ENCODE measurements at regions not wholly inside any gene's neighbourhood (a gene's known extent, or its start where the extent isn't known, plus 50 kb on each side); places are given as distances from the start of the nearest gene placed in this dataset.
A peak's percentile ranks its signal among the peaks of the same experiment; 100 is the strongest.

- Mint-ChIP-seq H3K36me3 (no peaks in the 10 kb centered on the region), H3K27ac (no peak overlapping the region), H3K9me3 (no peaks in the 10 kb centered on the region)
- ATAC-seq (no peak), DNase-seq (ENCODE audit: low spot score in 2 of 2) (no peak)
Measured at GRCh38 chrX:16416588-16416987, 233.4 kb upstream of the S100G start.

- DNase-seq (ENCODE audit: low spot score in 2 of 2) (no peak), ATAC-seq (no peak)
- Mint-ChIP-seq H3K9me3 (no peaks in the 10 kb centered on the region), H3K36me3 (no peaks in the 10 kb centered on the region), H3K27ac (no peak overlapping the region)
Measured at GRCh38 chrX:16418650-16419049, 231.3 kb upstream of the S100G start.

- Mint-ChIP-seq H3K36me3 (no peaks in the 10 kb centered on the region), H3K9me3 (no peaks in the 10 kb centered on the region), H3K27ac (no peak overlapping the region)
- ATAC-seq (no peak), DNase-seq (ENCODE audit: low spot score in 2 of 2) (no peak)
Measured at GRCh38 chrX:16427668-16428067, 222.3 kb upstream of the S100G start.

- no peak for ATAC-seq
- Mint-ChIP-seq H3K9me3 (no peaks in the 10 kb centered on the region), H3K36me3 (no peaks in the 10 kb centered on the region), H3K27ac (no peak overlapping the region)
- DNase-seq (ENCODE audit: low spot score in 2 of 2) = no peak
Measured at GRCh38 chrX:16429406-16429805, 220.6 kb upstream of the S100G start.

- Mint-ChIP-seq H3K36me3 (no peaks in the 10 kb centered on the region), H3K27ac (no peak overlapping the region), H3K9me3 (no peaks in the 10 kb centered on the region)
- no peak for DNase-seq (ENCODE audit: low spot score in 2 of 2)
- ATAC-seq = peak in 1 of 2 donors; percentile 50
Measured at GRCh38 chrX:16431266-16431665, 218.7 kb upstream of the S100G start.

- no peaks in the 10 kb centered on the region for H3K9me3 Mint-ChIP-seq
- DNase-seq (ENCODE audit: low spot score in 2 of 2) = no peak
- peak in 1 of 2 donors; percentile 37 for ATAC-seq
- no peaks in the 10 kb centered on the region for H3K36me3 Mint-ChIP-seq
- peak overlapping the region in 1 of 2 donors; percentile 68 for H3K27ac Mint-ChIP-seq
Measured at GRCh38 chrX:16433021-16433420, 216.9 kb upstream of the S100G start.

GRCh38 chrX:16435399-16435986, 214.5 kb upstream of the S100G start:
- no peak for ATAC-seq
- H3K9me3 Mint-ChIP-seq = no peaks in the 10 kb centered on the region
- no peak overlapping the region for H3K27ac Mint-ChIP-seq
- no peak for DNase-seq (ENCODE audit: low spot score in 2 of 2)
- H3K36me3 Mint-ChIP-seq = no peaks in the 10 kb centered on the region

- H3K36me3 Mint-ChIP-seq = no peaks in the 10 kb centered on the region
- no peaks in the 10 kb centered on the region for H3K9me3 Mint-ChIP-seq
- peak; percentile 55 to 70 for DNase-seq (ENCODE audit: low spot score in 2 of 2)
- no peak overlapping the region for H3K27ac Mint-ChIP-seq
- ATAC-seq = peak; percentile 82
Measured at GRCh38 chrX:16436348-16437188, 213.4 kb upstream of the S100G start.

GRCh38 chrX:16440446-16440845, 209.5 kb upstream of the S100G start:
- ATAC-seq (no peak), DNase-seq (ENCODE audit: low spot score in 2 of 2) (no peak)
- no peaks in the 10 kb centered on the region for H3K9me3 Mint-ChIP-seq
- H3K36me3 Mint-ChIP-seq = no peaks in the 10 kb centered on the region
- no peak overlapping the region for H3K27ac Mint-ChIP-seq

- no peaks in the 10 kb centered on the region for H3K36me3 Mint-ChIP-seq
- H3K27ac Mint-ChIP-seq = no peak overlapping the region
- DNase-seq (ENCODE audit: low spot score in 2 of 2) (no peak), ATAC-seq (no peak)
- no peaks in the 10 kb centered on the region for H3K9me3 Mint-ChIP-seq
Measured at GRCh38 chrX:16444353-16444752, 205.6 kb upstream of the S100G start.

GRCh38 chrX:16445166-16445752, 204.7 kb upstream of the S100G start:
- peak in 1 of 2 donors; percentile 19 for DNase-seq (ENCODE audit: low spot score in 2 of 2)
- ATAC-seq = peak; percentile 64 to 71
- no peak overlapping the region for H3K27ac Mint-ChIP-seq
- no peaks in the 10 kb centered on the region for H3K36me3 Mint-ChIP-seq
- peaks cover 0 to 4% of the 10 kb centered on the region in 2 donors for H3K9me3 Mint-ChIP-seq

- Mint-ChIP-seq H3K36me3 (no peaks in the 10 kb centered on the region), H3K9me3 (peaks cover 0 to 4% of the 10 kb centered on the region in 2 donors), H3K27ac (no peak overlapping the region)
- ATAC-seq (no peak), DNase-seq (ENCODE audit: low spot score in 2 of 2) (no peak)
Measured at GRCh38 chrX:16451334-16451733, 198.6 kb upstream of the S100G start.

GRCh38 chrX:16454926-16455325, 195.0 kb upstream of the S100G start:
- DNase-seq (ENCODE audit: low spot score in 2 of 2) = no peak
- H3K27ac Mint-ChIP-seq = peak overlapping the region in 1 of 2 donors; percentile 57
- no peaks in the 10 kb centered on the region for H3K36me3 Mint-ChIP-seq
- no peak for ATAC-seq
- H3K9me3 Mint-ChIP-seq = no peaks in the 10 kb centered on the region

- DNase-seq (ENCODE audit: low spot score in 2 of 2) = no peak
- ATAC-seq = no peak
- Mint-ChIP-seq H3K36me3 (no peaks in the 10 kb centered on the region), H3K27ac (no peak overlapping the region), H3K9me3 (no peaks in the 10 kb centered on the region)
Measured at GRCh38 chrX:16457239-16457638, 192.7 kb upstream of the S100G start.

GRCh38 chrX:16458208-16458607, 191.8 kb upstream of the S100G start:
- DNase-seq (ENCODE audit: low spot score in 2 of 2) (no peak), ATAC-seq (no peak)
- Mint-ChIP-seq H3K36me3 (no peaks in the 10 kb centered on the region), H3K27ac (no peak overlapping the region), H3K9me3 (no peaks in the 10 kb centered on the region)

GRCh38 chrX:16459008-16459407, 190.9 kb upstream of the S100G start:
- Mint-ChIP-seq H3K27ac (no peak overlapping the region), H3K9me3 (no peaks in the 10 kb centered on the region), H3K36me3 (no peaks in the 10 kb centered on the region)
- ATAC-seq = no peak
- DNase-seq (ENCODE audit: low spot score in 2 of 2) = no peak

GRCh38 chrX:16461968-16462367, 188.0 kb upstream of the S100G start:
- DNase-seq (ENCODE audit: low spot score in 2 of 2) (no peak), ATAC-seq (no peak)
- Mint-ChIP-seq H3K36me3 (no peaks in the 10 kb centered on the region), H3K27ac (no peak overlapping the region), H3K9me3 (no peaks in the 10 kb centered on the region)

- ATAC-seq (no peak), DNase-seq (ENCODE audit: low spot score in 2 of 2) (no peak)
- H3K27ac Mint-ChIP-seq = no peak overlapping the region
- H3K9me3 Mint-ChIP-seq = no peaks in the 10 kb centered on the region
- no peaks in the 10 kb centered on the region for H3K36me3 Mint-ChIP-seq
Measured at GRCh38 chrX:16462912-16463311, 187.0 kb upstream of the S100G start.

Data from activated naive CD4-positive, alpha-beta T cell treated with anti-CD3 and anti-CD28 coated beads, Interleukin-2, amount 50 U/mL, for 72 hours (primary cell).